ENCODE measurements at regions not wholly inside any gene's neighbourhood (a gene's known extent, or its start where the extent isn't known, plus 50 kb on each side); places are given as distances from the start of the nearest gene placed in this dataset.
"Not testable (repeated sequence)": the region's sequence is repeated elsewhere in the genome, so short reads cannot be mapped to it uniquely, and the experiment has no call there.

DNA sequence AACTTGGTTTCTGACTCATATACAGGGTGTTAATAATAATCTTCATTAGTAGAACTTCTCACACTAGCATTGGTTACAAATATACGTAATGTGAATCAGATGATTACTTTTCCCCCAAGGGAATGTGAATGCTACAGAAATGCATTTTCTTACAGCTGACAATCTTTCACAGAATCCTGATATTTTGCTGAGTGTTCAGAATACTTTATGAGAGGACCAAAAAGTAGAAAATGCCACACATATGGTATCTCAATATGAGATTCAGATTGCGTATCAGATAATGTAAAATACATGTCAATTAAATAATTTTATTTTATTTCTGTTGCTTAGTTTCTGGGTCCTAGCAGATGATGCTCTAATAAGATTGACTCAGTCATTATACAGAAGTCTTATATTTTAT is 979.9 kb upstream of the GBE1 start:
- DNase-seq, result no peak

DNA sequence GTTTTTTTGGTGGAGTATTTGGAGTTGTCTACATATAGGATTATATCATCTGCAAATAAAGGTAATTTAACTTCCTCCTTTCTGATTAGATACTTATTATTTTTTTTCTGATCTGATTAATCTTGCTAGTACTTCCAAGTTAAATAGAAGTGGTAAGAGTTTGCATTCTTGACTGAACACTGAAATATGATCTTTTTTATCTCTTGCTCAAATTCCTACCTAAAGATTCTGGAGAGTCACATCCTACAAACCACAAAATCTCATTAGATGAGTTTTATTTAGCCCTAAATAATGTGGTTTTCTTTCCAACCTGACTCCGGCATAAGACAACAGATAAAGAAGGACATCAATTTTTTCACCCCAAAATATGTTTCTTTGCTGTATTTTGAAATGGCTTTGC is 977.9 kb upstream of the GBE1 start:
- no peak for DNase-seq

- DNase-seq, result no peak
Measured at GRCh38 chr3:82736696-82737277, 975.3 kb upstream of the GBE1 start.

DNA sequence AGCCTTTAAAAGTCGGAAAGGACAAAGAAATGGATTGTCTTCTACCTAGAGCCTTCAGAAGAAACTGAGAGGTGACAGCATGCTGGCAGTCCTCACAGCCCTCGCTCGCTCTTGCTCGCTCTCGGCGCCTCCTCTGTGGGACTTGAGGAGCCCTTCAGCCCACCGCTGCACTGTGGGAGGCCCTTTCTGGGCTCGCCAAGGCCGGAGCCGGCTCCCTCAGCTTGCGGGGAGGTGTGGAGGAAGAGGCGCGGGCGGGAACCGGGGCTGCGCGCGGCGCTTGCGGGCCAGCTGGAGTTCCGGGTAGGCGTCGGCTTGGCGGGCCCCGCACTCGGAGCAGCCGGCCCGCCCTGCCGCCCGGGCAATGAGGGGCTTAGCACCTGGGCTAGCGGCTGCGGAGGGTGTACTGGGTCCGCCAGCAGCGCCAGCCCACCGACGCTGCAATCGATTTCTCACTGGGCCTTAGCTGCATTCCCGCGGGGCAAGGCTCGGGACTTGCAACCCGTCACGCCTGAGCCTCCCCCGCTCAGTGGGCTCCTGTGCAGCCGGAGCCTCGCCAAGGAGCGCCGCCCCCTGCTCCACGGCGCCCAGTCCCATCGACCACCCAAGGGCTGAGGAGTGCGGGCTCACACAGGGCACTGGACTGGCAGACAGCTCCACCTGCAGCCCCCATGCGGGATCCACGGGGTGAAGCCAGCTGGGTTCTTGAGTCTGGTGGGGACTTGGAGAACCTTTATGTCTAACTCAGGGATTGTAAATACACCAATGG is 953.8 kb upstream of the GBE1 start:
- no peak for DNase-seq

- no peak for DNase-seq
Measured at GRCh38 chr3:82707035-82707434, 945.6 kb upstream of the GBE1 start.

- DNase-seq, result no peak
Measured at GRCh38 chr3:82685761-82686160, 924.3 kb upstream of the GBE1 start.

GRCh38 chr3:82676356-82677026 is 915.0 kb upstream of the GBE1 start:
- no peak for DNase-seq

- DNase-seq, result no peak
Measured at GRCh38 chr3:82672966-82673365, 911.5 kb upstream of the GBE1 start.

DNA sequence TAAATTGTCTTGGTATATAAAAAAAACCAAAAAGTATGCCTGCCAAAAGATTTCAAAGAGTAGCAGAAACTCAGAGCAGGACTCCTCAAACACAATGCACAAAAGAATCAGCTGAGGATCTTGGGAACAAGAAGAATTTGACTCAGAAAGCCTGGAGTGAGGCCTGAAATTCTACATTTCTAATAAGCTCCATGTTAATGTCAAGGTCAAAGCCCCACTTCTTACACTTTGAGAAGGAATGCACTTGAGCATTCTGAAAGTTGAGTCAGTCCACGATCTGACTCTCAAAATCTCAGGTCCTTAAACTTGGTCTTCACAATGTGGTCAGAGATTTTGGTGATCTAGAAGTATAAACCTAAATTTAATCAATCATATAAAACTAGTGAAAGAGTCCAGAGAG is 910.0 kb upstream of the GBE1 start:
- DNase-seq, result no peak

DNA sequence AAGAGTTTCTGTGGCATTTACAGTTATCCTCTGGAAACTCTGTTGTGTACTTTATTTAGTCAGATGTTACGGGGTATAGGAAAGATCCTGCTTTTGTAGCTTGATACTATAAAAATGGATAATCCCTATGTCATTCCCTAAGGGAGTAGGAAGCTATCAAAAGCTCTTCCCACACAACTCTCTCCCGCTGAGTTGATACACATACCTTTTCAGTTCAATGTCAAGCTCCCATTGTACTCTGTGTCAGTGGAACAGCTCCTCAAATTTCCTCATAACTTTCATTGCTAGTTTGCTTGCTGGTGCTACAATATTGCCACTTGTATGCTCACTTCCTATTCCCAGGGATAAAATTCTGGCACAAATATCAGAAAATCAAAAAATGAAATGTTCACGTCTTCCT is 893.3 kb upstream of the GBE1 start:
- no peak for DNase-seq

GRCh38 chr3:82643948-82644347 is 882.5 kb upstream of the GBE1 start:
- no peak for DNase-seq

- DNase-seq, result no peak
Measured at GRCh38 chr3:82641701-82642100, 880.3 kb upstream of the GBE1 start.

- DNase-seq, result no peak
Measured at GRCh38 chr3:82640254-82640653, 878.8 kb upstream of the GBE1 start.

DNA sequence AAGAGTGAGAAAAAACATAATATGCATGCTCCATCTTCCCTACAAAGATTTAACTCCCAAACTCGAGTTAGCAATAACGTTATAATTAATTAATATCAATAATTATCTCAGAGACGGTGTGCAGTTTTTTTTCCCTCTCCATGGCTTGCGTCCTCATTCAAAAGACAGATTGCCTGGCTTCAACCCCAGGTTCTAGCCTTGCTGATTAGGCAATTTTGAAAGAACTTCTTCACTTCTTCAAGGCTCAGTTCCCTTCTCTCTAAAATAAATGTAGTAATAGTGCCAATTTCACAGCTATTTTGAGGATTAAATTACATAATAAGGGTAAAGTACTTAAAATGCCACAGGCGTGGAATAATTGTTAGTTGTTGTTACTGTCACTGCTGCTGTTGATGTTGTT is 876.1 kb upstream of the GBE1 start:
- DNase-seq, result no peak

- DNase-seq, result no peak
Measured at GRCh38 chr3:82636177-82636576, 874.7 kb upstream of the GBE1 start.

- no peak for DNase-seq
Measured at GRCh38 chr3:82633319-82633718, 871.9 kb upstream of the GBE1 start.

DNA sequence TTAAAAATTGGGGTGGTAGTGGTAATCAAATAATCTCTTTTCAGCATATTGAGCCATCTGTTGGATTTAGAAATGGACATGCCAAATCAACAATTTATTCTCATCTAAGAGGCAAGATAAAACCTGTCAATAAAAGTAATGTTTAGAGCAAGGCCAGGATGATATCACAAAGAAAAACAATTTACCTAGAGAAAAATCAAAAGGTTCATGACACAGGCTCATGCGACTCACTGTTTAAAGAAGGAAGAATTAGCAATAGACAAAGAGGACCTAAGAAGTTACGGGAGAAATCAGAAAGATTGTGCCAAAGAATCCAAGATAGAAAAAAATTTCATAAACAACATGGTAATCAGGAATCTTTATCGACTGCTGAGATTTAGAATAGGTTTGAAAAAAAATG is 868.5 kb upstream of the GBE1 start:
- no peak for DNase-seq

DNA sequence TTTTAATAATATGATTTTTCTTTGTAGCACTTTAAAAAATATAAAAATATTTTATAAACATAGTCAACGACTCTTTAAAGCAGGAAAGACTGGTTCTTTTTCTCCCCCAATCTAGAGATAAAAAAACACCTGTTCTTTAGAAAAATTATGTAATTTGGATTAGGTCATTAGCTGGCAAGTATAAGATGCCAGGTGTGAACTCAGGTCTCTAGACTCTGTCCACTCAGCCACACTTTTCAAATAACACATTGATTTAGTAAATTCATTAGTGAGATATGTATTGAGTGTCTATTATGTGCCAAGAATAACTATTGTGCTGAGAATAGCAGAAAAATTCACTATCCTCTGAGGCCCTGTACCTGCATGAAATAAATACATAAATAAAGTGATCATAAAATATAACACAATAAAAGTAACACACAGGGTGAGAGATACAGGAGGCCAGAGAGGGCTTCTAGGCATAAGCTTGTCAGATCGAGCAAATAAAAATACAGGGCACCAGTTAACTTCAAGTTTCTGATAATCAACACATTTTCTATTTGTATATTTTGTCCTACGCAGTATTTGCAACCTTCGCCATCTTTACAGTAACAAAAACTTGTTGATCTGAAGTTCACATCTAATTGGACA is 867.1 kb upstream of the GBE1 start:
- no peak for DNase-seq

GRCh38 chr3:82627733-82628132 is 866.3 kb upstream of the GBE1 start:
- no peak for DNase-seq

- DNase-seq, result not testable (repeated sequence)
Measured at GRCh38 chr3:82620744-82621143, 859.3 kb upstream of the GBE1 start.

GRCh38 chr3:82618594-82618993 is 857.1 kb upstream of the GBE1 start:
- no peak for DNase-seq

DNA sequence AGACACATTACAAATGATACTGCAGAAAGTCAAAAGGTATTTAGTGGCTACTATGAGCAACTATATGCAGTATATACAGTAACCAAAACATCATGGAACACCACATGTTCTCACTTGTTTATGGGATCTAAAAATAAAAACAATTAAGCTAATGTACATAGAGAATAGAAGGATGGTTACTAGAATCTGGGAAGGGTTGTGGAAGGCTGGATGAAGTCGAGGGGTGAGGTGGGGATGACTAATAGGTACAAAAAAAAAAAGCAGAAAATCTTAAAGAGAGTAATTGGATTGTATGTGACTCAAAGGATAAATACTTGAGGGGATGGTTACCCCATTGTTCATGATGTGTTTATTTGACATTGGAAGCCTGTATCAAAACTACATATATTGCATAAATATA is 848.8 kb upstream of the GBE1 start:
- DNase-seq, result no peak

DNA sequence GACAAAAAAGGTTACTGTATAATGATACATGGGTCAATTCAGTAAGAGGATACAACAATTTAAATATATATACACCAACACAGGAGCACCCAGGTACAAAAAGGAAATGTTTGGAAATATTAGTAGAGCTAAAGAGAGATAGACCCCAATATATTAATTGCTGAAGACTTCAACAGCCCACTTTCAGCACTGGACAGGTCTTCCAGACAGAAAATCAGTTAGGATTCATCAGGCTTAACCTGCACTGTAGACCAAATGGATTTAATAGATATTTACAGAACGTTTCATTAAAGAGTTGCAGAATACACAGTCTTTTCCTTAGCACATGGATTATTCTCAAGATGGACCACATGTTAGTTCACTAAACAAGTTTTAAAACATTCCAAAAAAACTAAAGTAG is 845.9 kb upstream of the GBE1 start:
- DNase-seq, result no peak

- DNase-seq, result no peak
Measured at GRCh38 chr3:82596805-82597204, 835.4 kb upstream of the GBE1 start.

Data from CD4-positive, alpha-beta T cell treated with Interferon alpha-2 for 1 hour (primary cell).